Esophagus muscularis mucosa (tissue), 4 donors: ENCODE measurements at regions not wholly inside any gene's neighbourhood (a gene's known extent, or its start where the extent isn't known, plus 50 kb on each side); places are given as distances from the start of the nearest gene placed in this dataset.

Experiments
- DNase-seq: peaks from one replicate; pipeline ENCODE4 v3.0.0-alpha.2; 2017; ENCODE audit errors: extremely low spot score
- H3K27ac ChIP-seq, 4 donors: fragments of 200-600 bp; sonication (generic); replicated peaks in 1 of 4; 1 replicate in 3 of 4; 2 replicates in 1 of 4; pipeline ENCODE4 v1.5.1; 2016 to 2019; ENCODE audit warnings: mild to moderate bottlenecking in 1 of 4
- H3K27me3 ChIP-seq, 4 donors: fragments of 200-600 bp; sonication (generic); one replicate each; pipeline versions ENCODE4 v1.5.1 to v1.6.0; 2016 to 2019
- H3K36me3 ChIP-seq, 4 donors: fragments of 200-600 bp; sonication (generic); one replicate each; pipeline ENCODE4 v1.5.1; 2016 to 2019
- H3K4me1 ChIP-seq, 4 donors: fragments of 200-600 bp; sonication (generic); one replicate each; pipeline ENCODE4 v1.5.1; 2016 to 2019
- H3K4me3 ChIP-seq, 4 donors: fragments of 200-600 bp; sonication (generic); 1 replicate in 2 of 4; 2 replicates in 2 of 4; pipeline ENCODE4 v1.5.1; 2016 to 2019; ENCODE audit warnings: mild to moderate bottlenecking in 4 of 4, moderate library complexity in 1 of 4
- H3K9me3 ChIP-seq, 4 donors: fragments of 200-600 bp; sonication (generic); 1 replicate in 3 of 4; 2 replicates in 1 of 4; pipeline ENCODE4 v1.5.1; 2016 to 2019
- EP300 ChIP-seq: sonication (generic); formaldehyde crosslinking; IDR thresholded peaks from one replicate; pipeline ENCODE4 v1.6.1; 2017; ENCODE audit warnings: antibody characterized with exemption
- POLR2A ChIP-seq: fragments of 450-650 bp; IDR thresholded peaks from one replicate; pipeline ENCODE4 v1.6.1; 2017; ENCODE audit warnings: antibody characterized with exemption, moderate library complexity, mild to moderate bottlenecking, low read depth
- POLR2AphosphoS5 ChIP-seq, 2 donors: sonication (generic); formaldehyde crosslinking; IDR thresholded peaks; one replicate each; pipeline ENCODE4 v1.6.1; 2017; ENCODE audit warnings: antibody characterized with exemption in 2 of 2
- WGBS: methylation state at CpG from one replicate; pipeline ENCODE4 v1.1.5; 2018; 5-methylcytosine and 5-hydroxymethylcytosine counted together
- intact Hi-C: fragments of 100-400 bp; cut with DNase I; formaldehyde crosslinking; loops from one replicate; pipeline ENCODE4 v1.15.1; 2023
- TF ChIP-seq, protein P1 (sequence below), 3 experiments: fragments of 200-600 bp in 2 of 3; fragments of 450-650 bp in 1 of 3; sonication (generic) in 2 of 3; IDR thresholded peaks; one replicate each; pipeline ENCODE4 v1.5.1; 2017 to 2019; ENCODE audit warnings: antibody characterized with exemption in 3 of 3, mild to moderate bottlenecking in 2 of 3, moderate library complexity in 1 of 3

DNA sequence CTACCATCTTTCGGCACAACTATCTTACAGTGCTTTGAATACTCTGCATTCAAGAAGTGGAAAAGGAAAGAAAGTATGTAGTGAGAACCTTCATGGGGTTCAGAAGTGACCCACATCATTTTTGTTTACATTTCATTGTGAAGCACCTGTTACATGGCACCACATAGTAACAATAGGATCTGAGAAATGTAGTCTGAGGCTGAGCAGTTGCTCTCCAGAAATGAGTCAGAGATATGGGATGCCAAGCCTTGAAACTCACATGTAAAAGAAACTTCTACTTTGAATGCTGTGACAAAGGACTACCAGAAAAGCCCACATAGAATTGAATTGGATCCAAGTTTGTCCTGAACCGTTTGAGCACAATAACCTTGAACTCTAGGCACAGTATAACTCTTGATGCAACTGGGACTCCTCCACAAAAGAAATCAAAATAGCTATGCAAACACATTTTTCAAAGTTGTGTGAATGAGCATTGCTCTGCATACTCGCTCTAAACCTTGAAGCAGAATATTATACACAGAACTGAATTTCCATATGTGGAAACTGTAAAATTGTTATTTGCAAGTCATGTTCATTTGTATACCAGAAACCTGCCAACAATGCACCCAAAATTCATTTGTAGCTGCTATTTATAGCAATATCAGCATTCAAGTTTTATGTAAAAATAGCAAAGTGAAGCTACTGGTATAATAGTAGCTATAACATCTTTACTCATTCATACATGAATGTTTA lies 400.9 kb upstream of the POU3F2 start:
- no peak for DNase-seq
- Histone ChIP-seq H3K36me3 (no peaks in the 10 kb centered on the region), H3K4me3 (no peak overlapping the region), H3K27me3 (peaks cover 0 to 5% (median 0%) of the 10 kb centered on the region in 4 donors), H3K4me1 (no peaks in the 10 kb centered on the region), H3K9me3 (peaks cover 0 to 5% (median 0%) of the 10 kb centered on the region in 4 donors), H3K27ac (no peak overlapping the region)
- 79% methylated on average over 3 of the region's 3 CpGs for WGBS
- TF ChIP-seq POLR2A = no peak
- TF ChIP-seq POLR2AphosphoS5 (IDR thresholded peaks at IDR 0.05) = no peak
- TF ChIP-seq, protein P1, sequence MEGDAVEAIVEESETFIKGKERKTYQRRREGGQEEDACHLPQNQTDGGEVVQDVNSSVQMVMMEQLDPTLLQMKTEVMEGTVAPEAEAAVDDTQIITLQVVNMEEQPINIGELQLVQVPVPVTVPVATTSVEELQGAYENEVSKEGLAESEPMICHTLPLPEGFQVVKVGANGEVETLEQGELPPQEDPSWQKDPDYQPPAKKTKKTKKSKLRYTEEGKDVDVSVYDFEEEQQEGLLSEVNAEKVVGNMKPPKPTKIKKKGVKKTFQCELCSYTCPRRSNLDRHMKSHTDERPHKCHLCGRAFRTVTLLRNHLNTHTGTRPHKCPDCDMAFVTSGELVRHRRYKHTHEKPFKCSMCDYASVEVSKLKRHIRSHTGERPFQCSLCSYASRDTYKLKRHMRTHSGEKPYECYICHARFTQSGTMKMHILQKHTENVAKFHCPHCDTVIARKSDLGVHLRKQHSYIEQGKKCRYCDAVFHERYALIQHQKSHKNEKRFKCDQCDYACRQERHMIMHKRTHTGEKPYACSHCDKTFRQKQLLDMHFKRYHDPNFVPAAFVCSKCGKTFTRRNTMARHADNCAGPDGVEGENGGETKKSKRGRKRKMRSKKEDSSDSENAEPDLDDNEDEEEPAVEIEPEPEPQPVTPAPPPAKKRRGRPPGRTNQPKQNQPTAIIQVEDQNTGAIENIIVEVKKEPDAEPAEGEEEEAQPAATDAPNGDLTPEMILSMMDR (IDR thresholded peaks at IDR 0.05) = no peak
- no peak for TF ChIP-seq EP300
- intact Hi-C loops = no loop called here

DNA sequence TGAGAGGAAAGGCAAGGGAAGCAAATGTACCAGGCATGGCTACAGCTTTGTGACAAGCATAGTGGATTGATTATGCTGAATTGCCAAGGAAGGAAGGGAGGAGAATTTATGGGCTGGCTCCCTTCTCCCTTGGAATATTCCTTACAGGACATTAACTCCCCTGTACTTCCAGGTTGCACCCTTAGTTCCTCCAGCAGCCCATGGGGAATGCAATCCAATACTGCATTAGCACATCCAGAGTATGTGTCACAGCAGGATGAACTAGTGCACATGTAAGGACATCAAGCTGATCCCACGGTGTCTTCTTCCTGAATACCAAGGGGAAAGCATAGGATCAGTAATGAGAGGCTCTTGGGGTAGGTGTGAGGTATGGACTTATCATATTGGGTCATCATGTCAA lies 390.7 kb upstream of the POU3F2 start:
- 78% methylated on average over 1 of the region's 1 CpG for WGBS
- Histone ChIP-seq H3K9me3 (no peaks in the 10 kb centered on the region), H3K4me3 (no peak overlapping the region), H3K4me1 (no peaks in the 10 kb centered on the region), H3K27me3 (no peaks in the 10 kb centered on the region), H3K27ac (no peak overlapping the region), H3K36me3 (no peaks in the 10 kb centered on the region)
- no peak for TF ChIP-seq POLR2A
- TF ChIP-seq EP300 = no peak
- no peak for TF ChIP-seq POLR2AphosphoS5 (IDR thresholded peaks at IDR 0.05)
- TF ChIP-seq, protein P1 (IDR thresholded peaks at IDR 0.05) = no peak
- DNase-seq = no peak
- intact Hi-C loops = no loop called here

DNA sequence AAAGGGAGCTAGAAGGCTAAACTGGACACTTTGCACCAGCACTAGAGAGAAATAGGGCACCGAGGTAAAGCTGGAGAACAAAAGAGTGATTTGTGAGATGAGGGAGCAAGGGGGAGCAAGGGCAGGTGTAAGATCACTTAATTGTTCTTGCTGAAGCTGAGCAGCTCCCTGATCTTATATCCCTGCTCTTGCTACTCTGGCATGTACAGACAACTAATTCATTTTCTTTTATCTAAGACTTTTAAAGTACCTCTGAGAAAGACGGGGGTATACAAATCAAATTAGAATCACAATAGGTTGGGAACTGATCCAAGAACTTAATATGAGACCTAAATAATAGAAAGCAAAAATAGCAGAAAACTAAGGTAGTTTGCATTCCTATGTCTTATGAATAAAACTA lies 381.7 kb upstream of the POU3F2 start:
- Histone ChIP-seq H3K27ac (no peak overlapping the region), H3K27me3 (no peaks in the 10 kb centered on the region), H3K9me3 (no peaks in the 10 kb centered on the region), H3K36me3 (no peaks in the 10 kb centered on the region), H3K4me1 (no peaks in the 10 kb centered on the region), H3K4me3 (no peak overlapping the region)
- no peak for TF ChIP-seq POLR2A
- no peak for TF ChIP-seq POLR2AphosphoS5 (IDR thresholded peaks at IDR 0.05)
- TF ChIP-seq EP300 = no peak
- TF ChIP-seq, protein P1 (IDR thresholded peaks at IDR 0.05) = no peak
- intact Hi-C loops = no loop called here
- WGBS = 49% methylated on average over 2 of the region's 2 CpGs
- no peak for DNase-seq

DNA sequence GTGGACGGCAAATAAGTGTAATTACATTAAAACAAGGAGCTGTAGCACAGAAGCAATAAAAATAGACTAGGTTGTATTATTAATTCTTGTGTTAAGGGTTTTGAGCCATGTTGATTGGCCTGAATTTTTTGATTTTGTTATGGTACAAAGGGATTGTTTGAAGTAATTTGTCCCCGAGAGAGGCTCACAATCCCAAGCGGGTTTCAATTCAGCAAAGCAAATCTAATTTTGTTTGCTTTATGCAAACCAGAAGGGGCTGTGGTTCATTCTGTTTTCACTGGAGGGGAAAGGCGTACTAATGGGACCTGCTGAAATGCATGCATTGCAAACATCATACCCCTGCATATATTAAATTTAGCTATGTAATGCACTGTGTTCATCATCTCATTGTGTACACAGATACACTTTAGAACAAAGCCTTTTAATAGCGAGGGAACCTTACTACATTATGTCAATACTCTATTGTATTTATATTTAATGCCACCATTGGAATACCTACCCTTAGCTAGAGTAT lies 379.5 kb upstream of the POU3F2 start:
- Histone ChIP-seq H3K4me3 (no peak overlapping the region), H3K9me3 (no peaks in the 10 kb centered on the region), H3K27ac (no peak overlapping the region), H3K36me3 (no peaks in the 10 kb centered on the region), H3K27me3 (no peaks in the 10 kb centered on the region), H3K4me1 (no peaks in the 10 kb centered on the region)
- intact Hi-C loops = no loop called here
- no peak for DNase-seq
- no peak for TF ChIP-seq EP300
- no peak for TF ChIP-seq POLR2A
- no peak for TF ChIP-seq POLR2AphosphoS5 (IDR thresholded peaks at IDR 0.05)
- TF ChIP-seq, protein P1 (IDR thresholded peaks at IDR 0.05) = no peak
- WGBS = 90% methylated on average over 5 of the region's 5 CpGs
